Left colon (tissue), 2 donors: ENCODE measurements at regions not wholly inside any gene's neighbourhood (a gene's known extent, or its start where the extent isn't known, plus 50 kb on each side); places are given as distances from the start of the nearest gene placed in this dataset.

Experiments
- ATAC-seq: fragments of 200-7000 bp; cut with Tn5 transposase; one replicate; pipeline ENCODE4 v1.9.1; 2020; ENCODE audit warnings: mild to moderate bottlenecking, moderate library complexity
- DNase-seq, 2 donors: peaks; one replicate each; pipeline ENCODE4 v3.0.0-alpha.2; 2020
- intact Hi-C, 2 donors: fragments of 100-400 bp; cut with DNase I in 1 of 2; cut with micrococcal nuclease in 1 of 2; formaldehyde crosslinking; loops; one replicate each; pipeline versions ENCODE4 v1.11.2 to v1.14.0; 2022; cut with DNase I, micrococcal nuclease
- donor health status: DM: no; HTN: no; CAD: no.
- donor health status: DM: yes; HTN: yes; CAD: no.

- intact Hi-C loops = no loop called here
- no peak for ATAC-seq
- peak in 1 of 2 donors; percentile 16 for DNase-seq
These were observed 50.0 kb upstream of the KLF4 start for GRCh38 chr9:107539427-107540163.
